Fibroblast of skin of back (primary cell): ENCODE measurements at regions not wholly inside any gene's neighbourhood (a gene's known extent, or its start where the extent isn't known, plus 50 kb on each side); places are given as distances from the start of the nearest gene placed in this dataset.

ENCODE experiments used
- DNase-seq: peaks from one replicate; pipeline ENCODE4 v3.0.0-alpha.2; 2013

DNA sequence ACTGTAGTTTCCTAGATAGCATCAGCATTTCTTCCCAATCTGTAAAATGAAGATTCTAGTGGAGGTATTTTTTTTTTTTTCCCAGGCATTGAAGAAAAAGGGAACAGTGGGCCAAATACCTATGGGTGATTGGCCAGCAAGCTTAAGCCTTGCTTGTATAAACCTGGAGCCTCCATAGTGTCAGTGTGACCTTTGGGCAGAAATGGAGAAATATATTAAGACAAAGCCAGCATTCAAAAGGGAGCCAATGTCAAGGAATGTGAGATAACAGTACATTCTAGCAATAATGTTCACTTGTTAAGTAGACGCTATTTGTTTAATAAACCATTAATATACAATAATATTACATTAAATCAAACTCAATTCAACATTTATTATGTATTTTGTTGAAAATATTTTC is 275.4 kb downstream of the FOXA2 start:
- no peak for DNase-seq

DNA sequence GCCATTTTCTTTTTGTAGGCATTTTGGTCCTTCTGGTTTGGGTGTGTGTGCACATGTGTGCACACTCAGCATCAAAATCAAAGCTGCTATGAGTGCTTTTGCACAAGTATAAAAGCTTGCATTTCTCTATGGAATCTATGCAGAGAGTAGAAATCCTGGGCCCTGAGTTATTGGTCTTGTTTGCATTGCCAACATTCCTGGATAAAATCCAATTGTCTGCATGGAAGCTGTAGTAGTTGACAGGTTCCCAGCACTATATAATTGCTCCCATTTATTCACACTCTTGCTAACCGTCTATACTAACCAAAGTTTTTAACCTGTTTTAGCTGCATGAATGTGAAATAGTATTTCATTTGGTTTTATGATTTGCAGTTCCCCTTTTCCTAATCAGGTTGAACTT is 277.0 kb downstream of the FOXA2 start:
- no peak for DNase-seq

DNA sequence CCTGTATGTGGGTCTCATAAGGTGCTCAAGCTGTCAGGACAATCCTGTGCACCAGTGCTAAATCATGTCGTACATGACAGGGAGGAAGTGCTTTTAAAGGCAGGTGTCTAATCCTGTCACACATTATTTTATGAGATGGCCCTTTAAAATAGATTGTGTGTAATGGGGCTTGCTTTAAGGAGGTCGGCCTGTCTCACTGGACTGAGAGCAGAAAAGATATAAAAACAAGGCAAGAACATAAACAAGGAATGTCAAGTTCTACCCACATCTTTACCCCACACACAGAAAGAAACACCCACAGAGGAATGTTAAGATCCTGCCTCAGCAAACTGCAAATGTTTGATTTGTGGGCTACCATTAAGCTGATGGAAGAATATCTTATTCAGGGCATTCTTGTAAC is 279.0 kb downstream of the FOXA2 start:
- no peak for DNase-seq

DNA sequence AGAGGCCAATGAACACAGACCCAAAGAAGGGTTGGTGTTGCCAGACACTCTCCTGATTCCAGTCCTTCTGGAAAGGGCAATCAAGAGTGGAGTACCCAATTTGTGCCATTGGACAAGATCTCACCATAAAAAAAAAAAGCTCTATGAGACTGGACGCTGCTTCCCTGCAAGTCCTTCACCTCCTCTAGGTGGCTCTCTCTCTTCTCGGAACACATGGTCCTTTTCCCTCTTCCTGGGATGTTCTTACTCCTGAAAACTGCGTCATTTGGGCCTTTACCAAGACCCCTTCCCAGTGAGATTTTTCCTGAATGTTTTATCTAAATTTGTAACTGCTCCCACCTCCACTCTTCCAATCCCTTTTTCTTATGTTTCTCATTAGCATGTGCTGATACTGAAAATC is 280.8 kb downstream of the FOXA2 start:
- no peak for DNase-seq

DNA sequence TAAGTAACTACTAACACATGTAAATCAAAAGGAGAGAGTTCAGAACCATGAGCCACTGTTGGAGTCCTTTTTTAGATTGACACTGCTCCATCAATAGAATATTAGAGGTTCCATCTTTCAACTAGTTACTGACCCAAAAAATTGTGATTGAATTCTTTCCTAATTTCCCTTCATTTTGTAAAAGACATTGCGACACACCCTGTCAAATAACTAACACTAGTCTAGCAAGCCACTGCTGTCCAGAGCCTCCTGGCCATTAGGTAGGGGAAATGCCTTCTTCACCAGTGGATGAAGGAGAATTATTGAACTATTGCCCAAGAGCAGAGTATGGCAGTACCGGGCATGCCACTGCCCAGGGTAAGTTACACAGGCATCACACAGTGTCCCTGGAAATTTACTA is 282.3 kb downstream of the FOXA2 start:
- DNase-seq: no peak

DNA sequence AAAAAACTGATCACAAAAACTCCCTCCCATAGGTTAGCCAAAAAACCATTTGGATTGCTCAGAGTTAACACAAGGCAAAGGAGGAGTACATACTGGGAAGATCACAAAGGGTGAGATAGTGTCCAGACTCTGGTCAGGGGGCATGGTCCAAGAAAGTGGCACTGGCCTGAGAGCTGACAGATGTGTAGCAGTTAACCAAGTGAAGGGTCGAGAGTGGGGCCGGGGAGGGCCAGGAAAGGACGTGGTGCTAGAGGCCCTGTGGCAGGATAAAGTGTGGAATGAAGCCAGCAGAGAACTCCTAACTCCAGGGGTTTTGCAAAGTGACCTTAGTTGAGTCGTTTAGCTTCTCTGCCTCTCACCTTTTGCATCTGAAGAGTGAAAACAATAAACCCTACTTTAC is 290.5 kb downstream of the FOXA2 start:
- no peak for DNase-seq

DNA sequence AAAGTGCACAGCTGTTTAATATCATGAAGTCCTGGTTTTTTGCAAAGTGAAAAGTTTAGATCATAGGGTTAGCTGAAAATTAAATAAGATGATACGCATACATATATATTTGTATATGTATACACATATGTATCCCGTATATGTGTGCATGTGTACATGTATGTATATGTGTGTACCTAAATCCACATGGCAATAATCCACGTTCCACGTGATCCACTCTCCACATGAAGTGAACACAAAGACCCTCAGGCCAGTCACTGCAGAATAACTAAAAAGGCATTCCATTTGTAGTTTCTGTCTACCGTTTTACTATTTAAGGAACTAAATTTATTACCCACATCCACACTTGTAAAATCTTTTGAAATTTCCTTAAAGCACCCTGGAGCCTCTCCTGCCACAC is 294.9 kb downstream of the FOXA2 start:
- no peak for DNase-seq

DNA sequence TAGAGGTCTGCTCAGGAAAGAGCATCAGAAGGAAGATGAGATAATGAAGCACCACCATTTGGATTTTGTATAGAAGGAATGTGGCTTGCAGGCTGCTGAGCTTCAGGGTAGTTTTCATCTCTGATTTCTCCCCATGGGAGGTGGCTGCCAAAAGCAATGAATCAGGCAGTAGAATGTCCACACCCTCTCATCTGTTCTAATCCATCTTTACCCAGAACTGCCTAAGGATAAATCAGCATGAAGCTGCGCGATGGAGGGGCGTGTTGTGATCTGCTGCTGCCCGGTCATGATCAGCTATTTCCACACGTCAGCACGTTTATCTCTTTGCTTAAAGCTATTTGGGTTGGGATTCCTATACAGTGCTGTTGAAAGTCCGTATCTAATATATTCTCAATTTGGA is 295.4 kb downstream of the FOXA2 start:
- no peak for DNase-seq

DNA sequence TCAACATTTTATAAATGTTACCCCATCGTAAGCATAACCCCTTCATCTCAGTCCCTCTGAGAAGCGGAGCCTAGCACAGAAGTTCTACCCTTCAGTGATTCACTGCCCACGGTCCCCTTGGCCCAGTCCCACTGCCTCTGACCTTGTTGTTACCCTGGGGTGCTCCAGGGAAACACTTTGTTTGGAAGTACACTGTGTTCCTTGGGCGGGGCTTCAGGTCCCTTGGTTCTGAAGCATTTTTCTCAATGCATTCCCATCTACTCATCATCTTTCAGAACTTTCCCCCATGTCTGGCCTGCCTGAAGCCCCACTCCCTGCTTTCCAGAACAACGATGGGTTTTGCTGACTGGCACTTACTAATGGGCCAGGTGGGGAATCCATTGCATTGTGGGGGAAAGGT is 296.2 kb downstream of the FOXA2 start:
- DNase-seq: no peak

DNA sequence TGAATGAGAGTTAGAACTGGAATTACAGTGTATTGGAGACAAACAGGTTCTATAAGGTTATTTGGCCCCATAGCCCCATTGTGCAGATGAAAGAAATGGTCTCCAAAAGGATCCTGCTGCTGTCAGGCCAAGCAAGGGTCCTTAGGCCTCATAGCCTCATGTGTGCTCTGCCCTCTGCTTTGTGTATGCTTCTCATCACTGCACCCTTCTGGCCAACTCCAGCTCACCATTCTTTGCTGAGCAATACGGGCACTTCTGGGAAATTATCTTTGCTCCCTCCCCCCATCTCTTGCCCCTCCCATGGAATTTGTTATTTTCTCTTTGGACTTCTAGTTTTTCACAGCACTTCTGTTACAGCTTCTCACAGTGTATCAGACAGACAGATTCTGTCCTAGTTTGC is 298.8 kb downstream of the FOXA2 start:
- no peak for DNase-seq

DNA sequence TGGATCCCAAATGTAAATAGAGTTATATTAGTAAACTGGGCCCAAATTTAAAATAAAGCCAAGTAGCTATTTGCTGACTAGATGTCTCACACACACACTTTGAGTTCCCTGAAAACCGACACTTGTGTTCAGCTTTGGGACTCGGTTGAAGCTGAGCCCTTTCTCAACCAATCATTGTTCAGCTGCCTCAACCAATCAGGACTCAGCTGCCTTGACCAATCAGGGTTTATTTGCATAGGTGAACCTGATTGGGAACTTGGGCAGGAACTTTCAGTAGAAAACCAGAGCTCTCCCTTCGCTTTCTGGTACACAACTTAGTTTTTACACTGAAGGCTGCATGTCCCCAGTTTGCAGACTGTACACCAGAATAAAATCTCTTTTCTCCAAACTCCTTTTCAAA is 301.7 kb downstream of the FOXA2 start:
- no peak for DNase-seq

DNA sequence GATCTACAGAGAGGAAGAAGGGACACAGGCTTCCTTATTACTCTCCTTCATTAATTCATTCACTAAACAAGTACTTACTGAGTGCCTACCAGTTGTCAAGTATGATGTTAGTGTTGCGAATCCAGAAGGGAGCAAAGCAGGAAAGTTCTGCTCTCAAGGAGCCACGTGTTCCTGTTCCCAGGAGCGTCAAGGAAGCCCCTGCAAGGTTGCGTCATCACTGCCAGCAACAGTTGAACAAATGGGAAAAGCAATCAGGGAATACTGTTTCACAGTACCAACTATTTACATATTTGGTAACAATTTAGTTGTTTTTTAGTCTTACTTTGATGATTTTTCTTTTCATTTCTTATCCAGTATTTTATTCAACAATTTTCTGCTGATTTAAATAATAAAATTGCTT is 310.0 kb downstream of the FOXA2 start:
- DNase-seq: no peak

DNA sequence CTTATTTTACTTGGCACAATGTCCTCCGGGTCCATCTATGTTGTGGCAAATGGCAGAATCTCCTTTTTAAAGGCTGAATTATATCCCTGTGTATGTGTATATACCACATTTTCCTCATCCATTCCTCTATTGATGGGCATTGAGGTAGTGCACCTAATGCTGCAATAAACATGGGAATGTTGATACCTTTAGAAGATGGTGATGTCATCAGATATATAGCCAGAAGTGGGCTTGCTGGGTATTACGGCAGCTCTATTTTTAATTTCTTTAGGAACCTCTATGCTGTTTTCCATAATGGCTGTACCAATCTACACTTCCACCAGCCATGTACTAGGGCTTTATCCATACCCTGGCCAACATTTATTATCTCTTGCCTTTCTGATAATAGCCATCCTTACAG is 315.7 kb downstream of the FOXA2 start:
- no peak for DNase-seq

DNA sequence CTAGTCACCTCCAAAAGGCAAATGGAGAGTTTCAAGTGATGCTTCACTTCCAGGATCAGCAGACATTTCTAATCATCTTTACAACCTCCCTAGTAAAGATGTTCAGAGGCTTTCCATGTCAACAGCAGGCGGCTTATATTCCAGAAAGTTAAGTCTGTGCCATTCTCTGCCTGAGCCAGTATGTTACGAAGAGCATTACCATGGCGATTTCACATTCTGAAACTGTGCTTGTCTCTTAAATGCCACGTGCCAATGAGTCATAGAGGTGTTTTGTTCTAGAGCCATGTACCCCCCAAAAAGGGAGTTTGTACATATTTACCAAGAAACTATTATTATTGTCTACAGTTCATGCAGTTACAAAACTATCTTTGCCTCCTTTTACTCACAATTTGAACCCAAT is 319.5 kb downstream of the FOXA2 start:
- DNase-seq: no peak

DNA sequence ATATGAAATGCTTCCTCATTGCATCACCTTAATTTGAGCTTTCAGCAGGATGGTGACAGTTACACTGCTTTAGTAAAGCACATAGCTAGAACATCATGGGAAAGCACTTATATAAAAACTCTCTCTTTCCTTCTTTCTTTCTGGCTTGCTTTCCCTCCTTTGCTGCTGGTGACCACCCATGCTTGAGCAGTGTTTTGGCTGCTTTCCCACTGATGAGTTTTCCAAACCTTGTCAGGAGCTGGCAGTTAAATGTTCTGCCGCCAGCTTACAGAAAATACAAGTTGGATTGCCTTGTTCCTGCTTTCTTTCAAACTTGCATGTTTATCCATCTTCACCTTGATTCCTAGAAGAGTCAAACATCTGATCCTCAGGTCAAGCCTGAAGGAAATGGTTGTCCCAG is 323.9 kb downstream of the FOXA2 start:
- DNase-seq: no peak

DNA sequence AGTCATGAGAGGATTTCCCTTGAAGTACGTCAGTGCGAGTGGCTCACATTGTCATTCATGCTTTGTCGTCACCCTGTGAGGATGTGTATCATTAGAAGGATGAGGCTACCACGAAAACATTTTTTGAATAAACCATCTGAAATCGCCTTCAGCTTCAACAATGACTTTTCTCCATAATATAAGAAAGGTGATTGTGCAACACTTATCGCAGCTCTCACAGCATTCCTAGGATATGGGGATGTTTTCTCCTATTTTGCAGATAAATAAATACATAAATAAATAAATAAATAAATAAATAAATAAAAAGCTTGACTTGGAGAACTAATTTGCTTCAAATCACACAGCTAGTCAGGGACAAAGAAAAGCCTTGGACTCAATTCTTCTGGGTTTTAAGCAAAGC is 326.5 kb downstream of the FOXA2 start:
- DNase-seq: no peak

DNA sequence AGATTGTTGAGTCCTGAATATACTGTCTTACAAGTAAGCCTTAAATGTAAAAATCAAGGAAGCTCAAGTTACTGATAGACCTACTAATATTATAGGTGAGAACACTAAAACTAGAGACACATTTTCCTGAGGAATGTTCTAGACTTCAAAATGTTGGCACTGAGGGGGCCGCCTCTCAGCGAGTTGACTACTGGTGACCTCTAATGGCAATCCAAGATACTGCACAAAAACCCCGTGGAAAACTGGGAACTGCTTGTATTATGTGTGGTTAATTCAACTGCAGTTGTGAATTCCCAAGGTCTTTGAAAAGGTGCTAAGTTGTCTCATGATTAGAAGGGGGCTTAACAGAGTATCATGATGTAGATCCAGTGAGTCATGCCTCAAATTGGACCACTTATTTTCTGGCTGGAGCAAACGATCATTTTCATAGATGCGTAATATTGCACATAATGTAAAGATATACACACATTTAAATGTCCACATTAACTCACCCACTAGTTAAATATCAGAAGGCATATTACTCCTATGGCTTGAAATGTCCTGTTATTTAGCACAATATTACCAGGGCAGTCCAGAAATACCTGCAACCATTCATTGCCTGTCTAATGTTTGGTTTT is 336.2 kb downstream of the FOXA2 start:
- DNase-seq: peak; percentile 6

DNA sequence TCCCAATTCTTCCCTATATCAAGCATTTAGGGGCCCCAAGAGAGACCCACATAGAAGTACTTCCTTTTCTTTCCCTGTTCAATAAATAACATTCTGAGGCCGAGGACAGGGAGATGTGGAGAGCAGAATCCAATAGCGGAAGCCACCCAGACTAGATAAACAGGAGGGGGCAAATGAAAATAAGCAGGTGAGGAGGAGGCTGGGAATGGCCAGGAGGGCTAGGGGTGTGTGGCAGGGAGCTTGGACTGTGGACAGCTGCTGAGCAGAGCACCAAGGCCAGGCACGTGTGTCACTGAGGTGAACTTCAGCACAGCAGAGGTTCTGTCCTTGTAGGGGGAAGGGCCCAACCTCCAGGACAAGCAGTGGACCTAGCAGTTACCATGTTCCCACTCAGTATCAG is 339.2 kb downstream of the FOXA2 start:
- no peak for DNase-seq

DNA sequence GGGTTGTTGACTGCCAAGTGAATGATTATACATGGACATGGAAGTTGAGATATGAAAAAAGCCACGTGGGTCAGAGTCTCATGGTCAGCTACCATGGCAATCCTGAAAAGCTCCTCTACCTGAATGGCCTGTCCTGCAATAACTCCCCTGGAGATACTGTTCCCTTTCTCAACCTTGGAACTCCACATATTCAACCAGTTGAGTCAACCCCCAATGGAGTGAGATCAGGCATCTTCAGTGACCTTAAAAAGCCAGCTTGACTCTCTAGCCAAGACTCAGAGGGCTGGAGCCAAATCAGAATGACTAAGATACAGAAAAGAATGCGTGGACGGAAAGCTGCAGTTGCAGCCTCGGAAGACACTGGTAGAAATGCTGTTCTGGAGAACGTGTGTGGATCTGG is 341.3 kb downstream of the FOXA2 start:
- no peak for DNase-seq

DNA sequence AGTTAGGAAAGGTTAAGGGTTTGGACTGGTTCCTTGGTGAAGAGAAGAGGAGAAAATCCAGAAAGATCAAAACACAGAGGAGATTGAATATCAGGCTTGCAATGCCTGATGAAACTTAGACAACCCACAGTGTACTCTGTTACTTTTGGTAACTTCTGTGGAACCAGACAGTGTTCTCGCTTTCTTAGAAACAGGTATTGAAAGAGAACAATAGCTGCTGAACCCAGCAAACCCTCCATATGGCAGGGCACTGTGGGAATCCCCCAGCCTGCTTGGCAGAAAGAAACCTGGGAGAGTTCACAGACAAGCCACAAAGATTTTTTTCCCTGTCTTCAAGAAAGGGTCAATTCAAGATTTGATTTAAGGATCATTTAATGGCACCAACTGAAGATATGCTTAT is 342.8 kb downstream of the FOXA2 start:
- no peak for DNase-seq

DNA sequence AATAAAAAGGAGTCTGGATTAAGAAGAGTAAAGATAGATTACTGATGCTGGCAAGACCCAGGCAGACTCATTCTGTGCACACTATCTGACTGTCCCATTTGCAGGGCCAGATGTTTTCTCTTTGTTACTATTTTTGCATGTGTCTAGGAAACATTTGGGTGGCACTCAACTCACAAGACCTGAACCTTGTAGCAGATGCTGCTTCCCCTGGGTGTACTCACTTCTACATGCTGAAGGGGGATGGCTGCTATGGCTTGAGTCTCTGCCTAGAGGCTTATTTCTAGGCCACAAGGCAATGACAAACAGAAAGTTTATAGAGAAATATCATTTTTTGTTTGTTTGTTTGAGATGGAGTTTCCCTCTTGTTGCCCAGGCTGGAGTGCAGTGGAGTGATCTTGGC is 351.4 kb downstream of the FOXA2 start:
- DNase-seq: no peak

DNA sequence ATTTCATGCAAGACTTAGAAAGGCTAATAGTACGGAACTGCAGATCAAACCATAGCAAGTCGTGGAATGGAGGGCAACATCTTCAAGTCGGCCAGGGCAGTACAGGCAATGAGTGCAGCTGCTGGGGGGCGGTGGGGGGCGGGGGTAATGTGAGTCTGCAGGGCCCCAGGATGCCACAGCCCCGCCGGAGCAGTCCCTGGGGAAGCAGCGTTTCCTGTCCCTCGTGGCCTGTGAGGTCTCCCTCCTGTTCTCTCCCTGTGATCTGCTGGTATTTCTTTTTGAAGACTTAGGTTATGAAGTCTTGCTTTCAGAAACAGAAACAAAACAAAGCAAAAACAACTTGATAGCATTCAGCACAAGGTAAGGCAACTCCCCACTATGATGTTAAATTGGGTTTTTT is 351.9 kb downstream of the FOXA2 start:
- no peak for DNase-seq

DNA sequence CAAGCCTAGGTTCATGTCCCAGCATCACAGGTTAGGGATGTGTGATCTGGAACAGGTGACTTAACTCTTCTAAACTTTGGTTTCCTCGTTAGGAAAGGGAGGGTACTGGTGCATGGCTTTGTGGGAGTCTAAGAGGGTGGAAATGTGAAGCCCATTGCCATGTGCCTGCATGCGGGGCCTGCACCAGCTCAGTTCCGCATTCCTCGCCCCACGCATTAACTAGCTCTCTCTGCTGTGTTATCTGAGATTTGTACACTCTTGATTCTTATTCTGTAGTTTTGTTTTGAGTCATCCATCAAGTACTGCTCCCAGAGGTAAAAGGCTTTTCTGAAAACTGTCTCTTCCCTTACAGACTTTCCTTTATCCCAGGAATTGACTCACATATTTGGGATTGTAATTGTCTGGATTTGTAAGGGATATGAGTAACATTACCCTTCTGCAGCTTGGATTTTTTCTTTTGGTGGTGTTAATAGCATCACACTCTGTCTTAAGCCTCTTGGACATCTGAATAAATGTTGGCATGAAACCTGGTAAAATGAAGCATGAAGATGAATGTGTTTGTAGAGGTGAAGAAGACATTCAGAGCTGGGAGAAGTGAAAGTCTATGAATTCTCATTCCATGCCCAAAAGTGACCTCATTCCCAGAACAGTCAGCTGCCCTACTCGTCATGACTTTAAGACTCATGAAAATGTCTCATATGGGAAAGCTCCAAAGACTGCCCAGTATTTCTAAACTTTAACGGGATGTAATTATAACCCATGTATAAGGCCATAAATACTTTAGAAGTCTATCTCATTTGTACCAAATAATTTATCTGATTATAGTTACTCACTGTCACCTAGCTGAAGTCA is 357.3 kb downstream of the FOXA2 start:
- no peak for DNase-seq

DNA sequence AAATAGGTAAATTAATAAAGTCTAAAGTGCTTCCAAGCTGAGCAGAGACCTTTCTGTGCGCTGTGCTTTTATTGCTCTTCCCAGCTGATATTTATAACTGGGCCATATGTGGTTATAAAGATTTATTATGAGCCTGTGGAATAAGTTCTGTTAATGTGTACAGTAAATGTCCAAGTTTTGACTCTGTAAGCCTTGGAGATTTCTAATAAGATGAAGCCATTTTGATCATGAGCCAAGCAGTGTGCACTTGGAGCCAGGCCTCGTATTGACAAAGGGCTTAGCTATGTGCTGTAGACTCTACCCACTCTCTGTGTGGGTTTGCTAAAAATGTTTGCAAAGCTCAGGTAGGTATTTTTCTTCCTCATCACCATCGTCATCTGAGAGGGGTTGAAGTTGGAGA is 361.1 kb downstream of the FOXA2 start:
- DNase-seq: no peak
